HepG2 (cell line): ENCODE measurements at regions not wholly inside any gene's neighbourhood (a gene's known extent, or its start where the extent isn't known, plus 50 kb on each side); places are given as distances from the start of the nearest gene placed in this dataset.
A peak's percentile ranks its signal among the peaks of the same experiment; 100 is the strongest.

Source experiments
- ATAC-seq: fragments of 200-7000 bp; cut with Tn5 transposase; 3 replicates; pipeline ENCODE4 v1.9.1; 2020; ENCODE audit warnings: mild to moderate bottlenecking, moderate library complexity
- BruUV-seq: library from RNA; stranded (reverse); fragments of 400-500 nt; replicated peaks from 2 replicates; lab custom pipeline; 2021; lab: Mats Ljungman, UMichigan
- CTCF ChIA-PET: fragments of 300-600 bp; formaldehyde crosslinking; extraction: SDS; loops from one replicate; lab custom pipeline; 2021; ENCODE audit warnings: low total read pairs, inconsistent platforms, low intra/inter-chr PET ratio; lab: Yijun Ruan, JAX
- POLR2A ChIA-PET: fragments of 350-600 bp; sonication (Branson Sonifier 250); formaldehyde crosslinking; loops from one replicate; lab custom pipeline; 2020; ENCODE audit warnings: antibody characterized with exemption, inconsistent platforms; lab: Yijun Ruan, JAX
- DNase-seq: peaks from one replicate; pipeline ENCODE4 v3.0.0-alpha.2; 2015; ENCODE audit warnings: low spot score
- FAIRE-seq: peaks from 3 replicates; lab custom pipeline; 2011; peaks lifted over from hg19 to GRCh38; lab: Jason Lieb, UNC
- H2AFZ ChIP-seq: one replicate; pipeline ENCODE4 v1.6.1; 2011; ENCODE audit warnings: low read length, inconsistent platforms
- H3K27ac ChIP-seq: fragments of 300-600 bp; 3 replicates; pipeline ENCODE4 v1.8.0; 2011; ENCODE audit warnings: mixed run types, mild to moderate bottlenecking, mixed read lengths, low read length, inconsistent platforms; ENCODE audit not compliant: insufficient read depth; ENCODE audit errors: extremely low read length
- H3K27me3 ChIP-seq, 2 experiments: fragments of 200-600 bp in 1 of 2; 2 replicates in 1 of 2; 3 replicates in 1 of 2; pipeline versions ENCODE4 v1.6.0 to v1.8.0; 2011; ENCODE audit warnings: low read length in 2 of 2, mild to moderate bottlenecking in 2 of 2, moderate library complexity in 2 of 2, inconsistent platforms in 1 of 2; ENCODE audit not compliant: insufficient read depth in 2 of 2, control insufficient read depth in 1 of 2
- H3K36me3 ChIP-seq, 2 experiments: fragments of 200-600 bp in 1 of 2; replicated peaks in 1 of 2; 2 replicates in 1 of 2; 3 replicates in 1 of 2; pipeline versions ENCODE4 v1.5.1 to v1.8.0; 2011; ENCODE audit warnings: low read length in 2 of 2, inconsistent platforms in 1 of 2; ENCODE audit not compliant: insufficient read depth in 2 of 2, control insufficient read depth in 1 of 2
- H3K4me1 ChIP-seq: 2 replicates; pipeline ENCODE4 v1.5.1; 2012; ENCODE audit warnings: low read length, inconsistent platforms; ENCODE audit not compliant: insufficient read depth
- H3K4me2 ChIP-seq: 2 replicates; pipeline ENCODE4 v1.6.0; 2011; ENCODE audit warnings: low read depth, low read length, inconsistent platforms
- H3K4me3 ChIP-seq, 3 experiments: fragments of 200-600 bp in 1 of 3; sonication (generic), shearing (Covaris generic) in 1 of 3; replicated peaks in 1 of 3; 2 replicates each; pipeline ENCODE4 v1.5.1; 2011 to 2016; ENCODE audit warnings: low read length in 3 of 3, inconsistent platforms in 2 of 3, low read depth in 2 of 3, mild to moderate bottlenecking in 2 of 3, control low read depth in 1 of 3, mixed read lengths in 1 of 3; ENCODE audit not compliant: insufficient read depth in 1 of 3
- H3K79me2 ChIP-seq: one replicate; pipeline ENCODE4 v1.6.1; 2011; ENCODE audit warnings: low read length, inconsistent platforms; ENCODE audit not compliant: insufficient read depth
- H3K9ac ChIP-seq: 2 replicates; pipeline ENCODE4 v1.6.0; 2011; ENCODE audit warnings: mild to moderate bottlenecking, low read depth, low read length, inconsistent platforms; ENCODE audit not compliant: insufficient read depth
- H3K9me3 ChIP-seq: 2 replicates; pipeline ENCODE4 v1.5.1; 2012; ENCODE audit warnings: mild to moderate bottlenecking, low read length
- H4K20me1 ChIP-seq: 2 replicates; pipeline ENCODE4 v1.6.0; 2011; ENCODE audit warnings: inconsistent platforms, mild to moderate bottlenecking, low read length, moderate library complexity; ENCODE audit not compliant: insufficient read depth
- FUBP1 ChIP-seq: sonication (generic); formaldehyde crosslinking; IDR thresholded peaks from 2 replicates; pipeline ENCODE4 v1.5.1; 2020; ENCODE audit warnings: missing genetic modification reagents, mild to moderate bottlenecking, borderline replicate concordance
- KAT7 ChIP-seq: IDR thresholded peaks from 2 replicates; pipeline ENCODE4 v1.6.1; 2018; ENCODE audit warnings: borderline replicate concordance, missing compliant biosample characterization
- MED13 ChIP-seq: sonication (generic); formaldehyde crosslinking; IDR thresholded peaks from 2 replicates; pipeline ENCODE4 v1.5.0; 2020; ENCODE audit warnings: missing genetic modification reagents
- NFIC ChIP-seq: IDR thresholded peaks from 2 replicates; pipeline ENCODE4 v1.6.1; 2012; ENCODE audit warnings: mild to moderate bottlenecking, low read length, inconsistent platforms
- RELA ChIP-seq: sonication (generic); formaldehyde crosslinking; IDR thresholded peaks from 2 replicates; pipeline ENCODE4 v1.4.0; 2020; ENCODE audit warnings: missing genetic modification reagents
- SALL1 ChIP-seq: sonication (generic); formaldehyde crosslinking; IDR thresholded peaks from 2 replicates; pipeline ENCODE4 v1.8.0; 2022; ENCODE audit warnings: mild to moderate bottlenecking, missing genetic modification reagents
- ZBTB49 ChIP-seq: sonication (generic); formaldehyde crosslinking; IDR thresholded peaks from 2 replicates; pipeline ENCODE4 v1.4.0; 2020; ENCODE audit warnings: missing genetic modification reagents, borderline replicate concordance
- ZNF136 ChIP-seq: sonication (generic); formaldehyde crosslinking; IDR thresholded peaks from 2 replicates; pipeline ENCODE4 v1.8.1; 2022; ENCODE audit warnings: low read depth, mild to moderate bottlenecking, moderate library complexity, missing genetic modification reagents
- ZNF274 ChIP-seq: sonication (generic); formaldehyde crosslinking; IDR thresholded peaks from 2 replicates; pipeline ENCODE4 v1.5.1; 2020; ENCODE audit warnings: mild to moderate bottlenecking, missing genetic modification reagents
- ZNF317 ChIP-seq: sonication (generic); formaldehyde crosslinking; IDR thresholded peaks from 2 replicates; pipeline ENCODE4 v1.5.0; 2020; ENCODE audit warnings: mild to moderate bottlenecking, missing genetic modification reagents
- ZSCAN22 ChIP-seq: sonication (generic); formaldehyde crosslinking; IDR thresholded peaks from 2 replicates; pipeline ENCODE4 v1.4.0; 2020; ENCODE audit warnings: mild to moderate bottlenecking, missing genetic modification reagents
- WGBS: methylation state at CpG from one replicate; pipeline ENCODE4 v1.1.6; 2017; ENCODE audit warnings: low lambda C conversion rate; 5-methylcytosine and 5-hydroxymethylcytosine counted together
- in situ Hi-C: cut with HindIII; loops from 2 replicates; pipeline ENCODE4 v1.10.0; 2017; ENCODE audit warnings: low pct_unique_long_range_greater_than_20kb; ENCODE audit not compliant: extremely low pct_ligation_motif_present
- intact Hi-C: fragments of 100-400 bp; cut with micrococcal nuclease; formaldehyde crosslinking; loops from one replicate; pipeline ENCODE4 v1.10.0; 2022; ENCODE audit not compliant: unreplicated experiment

GRCh38 chr2:111708476-111709180 is 175.4 kb downstream of the ANAPC1 start:
- Histone ChIP-seq H3K27me3 (peaks cover 0 to 9% of the 10 kb centered on the region in 2 experiments; a peak in 4 of 5 replicates), H3K79me2 (no peaks in the 10 kb centered on the region), H3K4me3 (no peak overlapping the region), H3K36me3 (no peaks in the 10 kb centered on the region), H3K4me1 (peaks cover 24% of the 10 kb centered on the region), H3K9me3 (peaks cover 10% of the 10 kb centered on the region; the same call in 1 of the 2 replicates), H4K20me1 (no peaks in the 10 kb centered on the region), H3K27ac (no peak overlapping the region), H3K9ac (no peak overlapping the region), H3K4me2 (no peak overlapping the region), H2AFZ (no peak overlapping the region)
- FAIRE-seq, result no peak
- ChIA-PET POLR2A (no interaction called here), CTCF (no interaction called here)
- WGBS, result 38% methylated on average over 4 of the region's 4 CpGs
- peak; percentile 28; the same call in 2 of the 3 replicates for ATAC-seq
- no TSS peak for BruUV-seq
- intact Hi-C loops (no loop called here), in situ Hi-C loops (no loop called here)
- TF ChIP-seq ZBTB49 (CRISPR knock-in tag), result no peak
- no peak for TF ChIP-seq RELA (CRISPR knock-in tag)
- no peak for TF ChIP-seq ZNF274
- no peak for TF ChIP-seq SALL1
- TF ChIP-seq ZNF317 (CRISPR knock-in tag), result no peak
- TF ChIP-seq ZSCAN22 (CRISPR knock-in tag), result no peak
- TF ChIP-seq KAT7 (CRISPR knock-in tag), result no peak
- no peak for TF ChIP-seq ZNF136 (CRISPR knock-in tag)
- no peak for TF ChIP-seq MED13
- TF ChIP-seq NFIC, result no peak
- no peak for TF ChIP-seq FUBP1 (CRISPR knock-in tag)
- no peak for DNase-seq
